DMS153 treated with DMSO at 0.1 percent for 48 hours (cell line): ENCODE measurements at regions not wholly inside any gene's neighbourhood (a gene's known extent, or its start where the extent isn't known, plus 50 kb on each side); places are given as distances from the start of the nearest gene placed in this dataset.

ENCODE experiments used
- DNase-seq: peaks from one replicate; lab custom pipeline; 2025; ENCODE audit not compliant: unreplicated experiment; lab: John Stamatoyannopoulos, UW

GRCh38 chr1:209403921-209404320 lies 179.6 kb upstream of the CAMK1G start:
- no peak for DNase-seq

- no peak for DNase-seq
These were observed 178.9 kb upstream of the CAMK1G start for GRCh38 chr1:209404577-209404976.

GRCh38 chr1:209405183-209405814 lies 178.2 kb upstream of the CAMK1G start:
- no peak for DNase-seq

- DNase-seq: no peak
These were observed 177.3 kb upstream of the CAMK1G start for GRCh38 chr1:209406168-209406567.

- DNase-seq: no peak
These were observed 176.9 kb upstream of the CAMK1G start for GRCh38 chr1:209406595-209406994.

GRCh38 chr1:209409780-209410179 lies 173.7 kb upstream of the CAMK1G start:
- DNase-seq: no peak

GRCh38 chr1:209411491-209411929 lies 172.0 kb upstream of the CAMK1G start:
- DNase-seq: no peak

GRCh38 chr1:209412036-209412435 lies 171.5 kb upstream of the CAMK1G start:
- no peak for DNase-seq

- no peak for DNase-seq
These were observed 170.9 kb upstream of the CAMK1G start for GRCh38 chr1:209412566-209412965.

- no peak for DNase-seq
These were observed 170.5 kb upstream of the CAMK1G start for GRCh38 chr1:209413062-209413461.

GRCh38 chr1:209414803-209415329 lies 168.6 kb upstream of the CAMK1G start:
- no peak for DNase-seq

- DNase-seq: no peak
These were observed 167.5 kb upstream of the CAMK1G start for GRCh38 chr1:209416039-209416438.

GRCh38 chr1:209416716-209417115 lies 166.8 kb upstream of the CAMK1G start:
- no peak for DNase-seq

GRCh38 chr1:209417761-209418160 lies 165.8 kb upstream of the CAMK1G start:
- no peak for DNase-seq

- no peak for DNase-seq
These were observed 163.2 kb upstream of the CAMK1G start for GRCh38 chr1:209420276-209420675.

- no peak for DNase-seq
These were observed 162.3 kb upstream of the CAMK1G start for GRCh38 chr1:209421186-209421585.

GRCh38 chr1:209421978-209422680 lies 161.4 kb upstream of the CAMK1G start:
- DNase-seq: no peak

GRCh38 chr1:209425959-209426358 lies 157.6 kb upstream of the CAMK1G start:
- no peak for DNase-seq

GRCh38 chr1:209427277-209427676 lies 156.2 kb upstream of the CAMK1G start:
- DNase-seq: no peak

- no peak for DNase-seq
These were observed 155.7 kb upstream of the CAMK1G start for GRCh38 chr1:209427811-209428210.

GRCh38 chr1:209428241-209428921 lies 155.1 kb upstream of the CAMK1G start:
- DNase-seq: no peak

- DNase-seq: no peak
These were observed 153.9 kb upstream of the CAMK1G start for GRCh38 chr1:209429611-209430010.
